Trophoblast cell (in vitro differentiated cells and primary cell): ENCODE measurements at regions not wholly inside any gene's neighbourhood (a gene's known extent, or its start where the extent isn't known, plus 50 kb on each side); places are given as distances from the start of the nearest gene placed in this dataset.

Experiments used
- DNase-seq, 2 donors: peaks; one replicate each; pipeline ENCODE4 v3.0.0-alpha.2; 2016
- H2AFZ ChIP-seq: 2 replicates; pipeline ENCODE4 v1.6.1; 2013; ENCODE audit warnings: low read length, moderate library complexity, mild to moderate bottlenecking; ENCODE audit not compliant: insufficient read depth, poor library complexity
- H2AK5ac ChIP-seq: 2 replicates; pipeline ENCODE4 v1.6.1; 2013; ENCODE audit warnings: mild to moderate bottlenecking, low read length
- H2BK120ac ChIP-seq: 2 replicates; pipeline ENCODE4 v1.6.1; 2013; ENCODE audit warnings: low read length, mild to moderate bottlenecking, moderate library complexity; ENCODE audit not compliant: insufficient read depth, poor library complexity
- H2BK12ac ChIP-seq: 2 replicates; pipeline ENCODE4 v1.6.1; 2013; ENCODE audit warnings: mild to moderate bottlenecking, low read length, moderate library complexity
- H2BK5ac ChIP-seq: 2 replicates; pipeline ENCODE4 v1.6.1; 2013; ENCODE audit warnings: low read length, low read depth, moderate library complexity, mild to moderate bottlenecking; ENCODE audit not compliant: poor library complexity
- H3K14ac ChIP-seq: 2 replicates; pipeline ENCODE4 v1.6.1; 2013; ENCODE audit warnings: mild to moderate bottlenecking, low read length
- H3K18ac ChIP-seq: 2 replicates; pipeline ENCODE4 v1.6.1; 2013; ENCODE audit warnings: mild to moderate bottlenecking, low read length
- H3K23ac ChIP-seq: 2 replicates; pipeline ENCODE4 v1.6.1; 2013; ENCODE audit warnings: low read length
- H3K27ac ChIP-seq: 2 replicates; pipeline ENCODE4 v1.5.1; 2013; ENCODE audit warnings: low read depth, mild to moderate bottlenecking, inconsistent platforms, low read length, moderate library complexity
- H3K27me3 ChIP-seq: 2 replicates; pipeline ENCODE4 v1.6.1; 2013; ENCODE audit warnings: inconsistent platforms, mild to moderate bottlenecking, low read length, moderate library complexity; ENCODE audit not compliant: insufficient read depth
- H3K36me3 ChIP-seq, 2 experiments: 1 replicate in 1 of 2; 2 replicates in 1 of 2; pipeline ENCODE4 v1.6.1; 2013; ENCODE audit warnings: low read length in 2 of 2, mild to moderate bottlenecking in 2 of 2, moderate library complexity in 1 of 2; ENCODE audit not compliant: insufficient read depth in 2 of 2, control insufficient read depth in 1 of 2
- H3K4ac ChIP-seq: 2 replicates; pipeline ENCODE4 v1.6.1; 2013; ENCODE audit warnings: low read depth, mild to moderate bottlenecking, low read length, moderate library complexity
- H3K4me1 ChIP-seq, 2 experiments: 1 replicate in 1 of 2; 2 replicates in 1 of 2; pipeline ENCODE4 v1.6.1; 2013; ENCODE audit warnings: low read length in 2 of 2, mild to moderate bottlenecking in 2 of 2, moderate library complexity in 1 of 2; ENCODE audit not compliant: insufficient read depth in 2 of 2, control insufficient read depth in 1 of 2
- H3K4me2 ChIP-seq: 2 replicates; pipeline ENCODE4 v1.6.1; 2013; ENCODE audit warnings: inconsistent platforms, mild to moderate bottlenecking, low read length, moderate library complexity
- H3K4me3 ChIP-seq: 2 replicates; pipeline ENCODE4 v1.5.1; 2013; ENCODE audit warnings: mild to moderate bottlenecking, low read depth, low read length, inconsistent platforms
- H3K79me1 ChIP-seq: one replicate; pipeline ENCODE4 v1.6.1; 2013; ENCODE audit warnings: low read length
- H3K79me2 ChIP-seq: 2 replicates; pipeline ENCODE4 v1.6.1; 2013; ENCODE audit warnings: low read length, mild to moderate bottlenecking; ENCODE audit not compliant: control insufficient read depth, insufficient read depth, poor library complexity
- H3K9ac ChIP-seq: 2 replicates; pipeline ENCODE4 v1.6.1; 2013; ENCODE audit warnings: mild to moderate bottlenecking, low read length
- H3K9me3 ChIP-seq: 2 replicates; pipeline ENCODE4 v1.6.1; 2013; ENCODE audit warnings: low read depth, mild to moderate bottlenecking, control low read depth, inconsistent platforms, low read length; ENCODE audit not compliant: insufficient read depth
- H4K12ac ChIP-seq: 2 replicates; pipeline ENCODE4 v1.6.1; 2013; ENCODE audit warnings: low read depth, mild to moderate bottlenecking, low read length, moderate library complexity
- H4K8ac ChIP-seq: 2 replicates; pipeline ENCODE4 v1.6.1; 2013; ENCODE audit warnings: low read depth, mild to moderate bottlenecking, low read length, moderate library complexity
- H4K91ac ChIP-seq: one replicate; pipeline ENCODE4 v1.6.1; 2013; ENCODE audit warnings: low read depth, mild to moderate bottlenecking, low read length, moderate library complexity
- WGBS: extraction: QIAGEN DNeasy Blood & Tissue Kit; methylation state at CpG from one replicate; pipeline ENCODE4 v1.1.7; 2013; ENCODE audit warnings: missing lambda C conversion rate; ENCODE audit not compliant: insufficient read length, insufficient coverage; ENCODE audit errors: extremely low coverage; 5-methylcytosine and 5-hydroxymethylcytosine counted together

DNA sequence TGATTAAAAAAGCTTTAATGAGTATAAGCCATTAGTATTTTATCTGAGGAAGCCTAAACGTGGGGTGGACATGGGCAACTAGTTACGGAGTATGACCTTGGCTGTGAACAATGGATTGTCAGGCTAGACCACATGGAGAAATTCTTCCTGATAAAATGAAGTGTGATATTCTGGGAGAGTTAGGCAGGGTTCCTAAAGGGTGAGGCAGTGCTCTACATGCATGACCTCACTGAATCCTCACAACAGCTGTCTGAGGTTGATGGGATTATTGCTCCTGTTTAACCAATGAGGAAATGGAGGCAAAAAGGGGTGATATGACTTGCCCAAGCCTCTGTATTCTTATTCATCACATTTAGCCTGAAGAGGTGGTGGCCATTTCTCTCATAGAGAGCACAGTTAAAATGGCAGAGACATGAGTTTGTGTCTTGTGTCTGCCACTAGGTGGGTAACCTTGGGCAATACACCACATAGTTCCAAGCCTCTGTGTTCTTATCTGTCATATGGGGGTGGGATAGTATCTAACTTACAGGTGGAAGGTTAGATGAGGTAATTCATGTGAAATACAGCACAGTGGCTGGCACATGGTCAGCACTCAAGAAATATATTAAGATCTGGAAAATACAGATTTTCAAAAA lies 96.1 kb upstream of the NR3C1 start:
- Histone ChIP-seq H2BK120ac (no peak overlapping the region), H2AFZ (no peak overlapping the region), H3K23ac (no peak overlapping the region), H3K4me1 (no peaks in the 10 kb centered on the region), H4K12ac (no peak overlapping the region), H4K8ac (no peak overlapping the region), H3K18ac (no peak overlapping the region), H3K36me3 (no peaks in the 10 kb centered on the region), H2BK5ac (no peak overlapping the region), H3K4ac (no peak overlapping the region), H3K79me1 (no peaks in the 10 kb centered on the region), H2AK5ac (no peak overlapping the region), H3K79me2 (no peaks in the 10 kb centered on the region), H3K4me2 (no peak overlapping the region), H2BK12ac (no peak overlapping the region), H3K9me3 (no peaks in the 10 kb centered on the region), H3K27me3 (no peaks in the 10 kb centered on the region), H3K9ac (no peak overlapping the region), H4K91ac (no peak overlapping the region), H3K4me3 (no peak overlapping the region), H3K14ac (no peak overlapping the region), H3K27ac (no peak overlapping the region)
- no CpG with 5 or more reads among the region's 2 CpGs for WGBS
- DNase-seq, result peak; percentile 42 to 83

DNA sequence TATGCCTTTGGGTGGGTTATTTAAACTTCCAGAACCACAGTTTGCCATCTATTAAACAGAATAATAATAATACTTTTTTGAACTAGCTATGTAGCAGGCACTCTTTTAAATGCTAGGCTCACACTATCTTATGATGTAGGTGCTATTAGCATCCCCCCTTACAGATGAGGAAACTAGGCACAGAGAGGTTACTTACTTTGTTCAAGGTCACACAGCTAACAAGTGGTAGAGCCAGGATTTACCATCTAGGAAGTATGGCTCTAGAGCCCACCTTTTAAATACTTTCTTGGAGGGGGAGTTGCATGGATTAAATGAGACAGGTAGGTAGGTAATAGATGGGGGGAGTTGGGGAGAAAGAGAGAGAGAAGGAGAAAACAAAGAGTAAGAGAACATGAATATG lies 95.3 kb upstream of the NR3C1 start:
- Histone ChIP-seq H3K23ac (no peak overlapping the region), H2AK5ac (no peak overlapping the region), H3K14ac (no peak overlapping the region), H4K91ac (no peak overlapping the region), H3K79me1 (no peaks in the 10 kb centered on the region), H3K27me3 (no peaks in the 10 kb centered on the region), H3K9me3 (no peaks in the 10 kb centered on the region), H4K8ac (no peak overlapping the region), H3K4me1 (peaks cover 0 to 3% of the 10 kb centered on the region in 2 experiments), H3K79me2 (no peaks in the 10 kb centered on the region), H3K9ac (no peak overlapping the region), H2BK12ac (no peak overlapping the region), H2AFZ (no peak overlapping the region), H2BK120ac (no peak overlapping the region), H3K27ac (no peak overlapping the region), H3K4me2 (no peak overlapping the region), H3K18ac (no peak overlapping the region), H2BK5ac (no peak overlapping the region), H4K12ac (no peak overlapping the region), H3K4me3 (no peak overlapping the region), H3K36me3 (no peaks in the 10 kb centered on the region), H3K4ac (no peak overlapping the region)
- DNase-seq, result no peak

DNA sequence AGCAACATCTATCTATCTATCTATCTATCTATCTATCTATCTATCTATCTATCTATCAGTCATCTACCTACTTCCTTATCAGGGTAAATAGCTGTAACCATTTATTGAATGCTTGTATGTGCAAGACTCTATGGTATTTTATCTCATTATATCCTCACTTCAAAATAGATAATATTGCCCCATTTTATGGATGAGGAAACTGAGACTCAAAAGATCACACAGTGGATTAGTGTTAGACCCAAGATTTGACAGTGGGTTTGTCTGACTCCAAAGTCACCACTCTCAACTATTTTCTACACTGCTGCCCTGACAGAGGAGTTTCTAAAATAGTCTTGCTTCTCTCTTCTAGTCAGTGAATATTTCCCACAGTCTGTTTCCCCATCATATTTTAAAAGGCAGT lies 94.3 kb upstream of the NR3C1 start:
- Histone ChIP-seq H2AK5ac (no peak overlapping the region), H3K79me1 (no peaks in the 10 kb centered on the region), H2BK12ac (no peak overlapping the region), H2BK5ac (no peak overlapping the region), H3K9ac (no peak overlapping the region), H3K23ac (no peak overlapping the region), H3K4me3 (no peak overlapping the region), H3K4ac (no peak overlapping the region), H3K4me1 (peaks cover 0 to 3% of the 10 kb centered on the region in 2 experiments), H3K4me2 (no peak overlapping the region), H3K14ac (no peak overlapping the region), H4K12ac (no peak overlapping the region), H4K91ac (no peak overlapping the region), H3K27ac (no peak overlapping the region), H3K18ac (no peak overlapping the region), H4K8ac (no peak overlapping the region), H3K36me3 (no peaks in the 10 kb centered on the region), H3K27me3 (no peaks in the 10 kb centered on the region), H3K79me2 (no peaks in the 10 kb centered on the region), H3K9me3 (no peaks in the 10 kb centered on the region), H2AFZ (no peak overlapping the region), H2BK120ac (no peak overlapping the region)
- peak in 1 of 2 donors; percentile 55 for DNase-seq

DNA sequence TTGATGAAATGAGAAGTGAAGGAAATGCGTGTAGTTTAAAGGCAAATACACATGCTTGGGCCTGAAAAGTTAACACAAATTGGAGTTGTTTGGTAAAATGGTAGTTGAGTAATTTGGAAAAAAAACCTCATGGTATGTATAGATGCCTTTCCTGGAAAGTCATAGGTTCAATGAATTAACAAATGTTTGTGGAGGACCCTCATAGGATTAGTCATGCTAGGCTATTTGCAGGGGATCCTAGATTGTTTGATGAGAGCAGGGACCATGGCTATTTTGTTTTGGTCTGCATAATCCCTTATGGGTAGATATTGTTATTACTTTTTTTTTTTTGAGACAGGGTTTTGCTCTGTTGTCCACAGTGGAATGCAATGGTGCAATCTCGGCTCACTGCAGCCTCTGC lies 93.5 kb upstream of the NR3C1 start:
- Histone ChIP-seq H2AK5ac (no peak overlapping the region), H3K79me2 (no peaks in the 10 kb centered on the region), H3K4ac (no peak overlapping the region), H3K9ac (no peak overlapping the region), H2AFZ (no peak overlapping the region), H4K91ac (no peak overlapping the region), H2BK120ac (no peak overlapping the region), H3K27ac (no peak overlapping the region), H4K12ac (no peak overlapping the region), H3K36me3 (no peaks in the 10 kb centered on the region), H4K8ac (no peak overlapping the region), H3K14ac (no peak overlapping the region), H3K4me3 (no peak overlapping the region), H3K9me3 (no peaks in the 10 kb centered on the region), H3K27me3 (no peaks in the 10 kb centered on the region), H3K4me2 (no peak overlapping the region), H3K23ac (no peak overlapping the region), H3K4me1 (peaks cover 0 to 3% of the 10 kb centered on the region in 2 experiments), H3K18ac (no peak overlapping the region), H2BK5ac (no peak overlapping the region), H2BK12ac (no peak overlapping the region), H3K79me1 (no peaks in the 10 kb centered on the region)
- 100% methylated on average over 1 of the region's 2 CpGs for WGBS
- peak; percentile 22 to 70 for DNase-seq
